ENCODE measurements at regions not wholly inside any gene's neighbourhood (a gene's known extent, or its start where the extent isn't known, plus 50 kb on each side); places are given as distances from the start of the nearest gene placed in this dataset.
"Not testable (repeated sequence)": the region's sequence is repeated elsewhere in the genome, so short reads cannot be mapped to it uniquely, and the experiment has no call there.

DNA sequence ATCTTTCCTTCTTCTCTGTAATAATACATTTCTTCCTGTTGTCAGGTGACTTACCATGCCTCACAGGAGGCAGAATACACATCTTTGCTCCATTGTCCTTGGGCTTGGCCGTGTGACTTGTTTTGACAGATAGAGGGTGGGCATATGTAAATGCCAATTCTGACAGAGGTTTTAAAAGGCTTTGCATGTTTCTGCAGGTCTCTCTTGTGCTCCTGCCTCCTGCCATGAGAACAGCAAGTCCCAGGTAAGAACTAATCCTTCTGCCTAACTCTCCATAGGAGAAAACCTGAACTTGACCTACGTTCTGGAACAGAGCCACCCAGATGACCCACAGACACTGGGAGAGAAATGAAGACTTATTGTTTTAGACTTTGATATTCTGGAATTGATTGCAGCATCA, 88.7 kb upstream of the TNFSF11 start:
- DNase-seq = no peak

GRCh38 chr13:42486711-42487198, 87.2 kb upstream of the TNFSF11 start:
- no peak for DNase-seq

DNA sequence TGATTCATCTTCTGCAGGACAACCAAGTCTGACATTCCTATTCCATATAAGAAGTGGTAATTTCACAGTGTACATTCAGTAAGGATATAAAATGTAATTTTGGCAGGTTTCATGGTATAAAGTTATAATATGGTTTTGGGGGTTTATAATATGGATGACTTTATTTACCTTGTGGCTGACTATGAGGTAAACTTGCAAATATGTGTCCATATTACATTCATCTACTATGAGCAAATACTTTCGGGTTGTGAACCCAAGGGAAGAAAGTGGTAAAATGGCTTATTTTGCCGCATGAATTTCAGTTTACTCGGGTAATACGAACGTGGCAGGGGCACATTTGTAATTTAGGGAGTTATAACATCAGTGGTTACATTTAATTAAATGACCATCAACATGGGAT, 86.7 kb upstream of the TNFSF11 start:
- no peak for DNase-seq

- DNase-seq = no peak
These were observed 83.3 kb upstream of the TNFSF11 start for GRCh38 chr13:42490676-42491075.

DNA sequence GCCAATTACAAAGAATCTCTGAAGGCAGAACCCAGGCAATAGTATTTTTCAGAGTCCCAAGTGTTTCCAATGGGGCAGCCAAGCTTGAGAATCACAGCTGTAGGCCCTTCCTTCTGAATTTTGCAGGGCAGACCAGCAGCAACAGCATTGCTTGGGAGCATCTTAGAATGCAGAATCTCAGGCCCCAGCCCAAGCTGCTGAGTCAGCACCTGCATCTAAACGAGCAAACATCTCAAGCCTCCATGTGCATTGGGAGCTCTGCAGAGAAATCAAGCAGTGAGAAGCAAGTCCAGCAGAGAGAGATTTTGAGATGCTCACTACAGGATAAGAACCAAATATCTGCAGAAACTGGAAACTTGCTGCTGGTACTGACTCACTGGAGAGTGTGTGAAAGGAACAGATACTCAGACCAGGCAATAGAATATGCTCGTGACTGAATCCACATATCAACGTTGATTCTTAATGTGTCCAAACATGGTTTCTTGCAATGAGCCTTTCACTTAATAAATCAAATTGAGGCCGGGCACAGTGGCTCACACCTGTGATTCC, 81.5 kb upstream of the TNFSF11 start:
- DNase-seq = no peak

DNA sequence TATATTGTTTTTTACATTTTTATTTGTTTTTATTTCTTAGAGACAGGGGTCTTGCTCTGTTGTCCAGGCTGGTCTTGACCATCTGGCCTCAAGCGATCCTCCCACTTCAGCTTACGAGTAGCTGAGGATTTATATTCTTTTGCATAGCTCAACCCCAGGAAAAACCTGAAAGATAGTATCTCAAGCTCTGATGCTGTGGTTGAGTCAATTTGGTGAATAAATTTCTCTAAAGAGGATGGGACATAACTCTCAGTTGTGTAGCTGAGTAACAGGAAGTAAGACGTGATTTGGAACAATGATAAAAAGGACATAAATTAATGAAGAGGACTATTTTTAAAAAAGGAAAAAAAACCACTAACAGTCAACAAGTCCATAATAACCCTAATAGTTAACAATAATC, 79.8 kb upstream of the TNFSF11 start:
- DNase-seq = no peak

GRCh38 chr13:42495255-42495654, 78.7 kb upstream of the TNFSF11 start:
- DNase-seq = no peak

- DNase-seq = no peak
These were observed 78.2 kb upstream of the TNFSF11 start for GRCh38 chr13:42495751-42496150.

- not testable (repeated sequence) for DNase-seq
These were observed 76.9 kb upstream of the TNFSF11 start for GRCh38 chr13:42496926-42497554.

- DNase-seq = no peak
These were observed 76.2 kb upstream of the TNFSF11 start for GRCh38 chr13:42497798-42498197.

DNA sequence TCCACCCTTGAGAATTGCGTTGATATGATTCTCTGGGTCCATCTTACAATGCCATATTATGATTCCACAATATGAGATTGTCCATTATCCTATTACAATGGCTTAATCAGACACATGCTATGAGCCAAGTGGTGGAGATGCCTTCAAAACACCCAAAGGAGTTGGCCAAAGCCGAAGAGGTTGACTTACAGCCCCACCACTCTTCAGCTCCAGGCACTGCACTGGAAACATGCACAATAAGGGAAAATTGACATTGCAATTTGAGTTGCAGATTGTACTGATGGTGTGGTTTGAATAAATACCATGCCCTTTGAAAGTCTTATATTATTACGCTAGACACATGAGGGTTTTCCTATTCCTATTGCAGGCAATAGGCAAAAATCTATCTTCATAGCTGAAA, 75.4 kb upstream of the TNFSF11 start:
- DNase-seq = no peak
